ENCODE measurements at regions not wholly inside any gene's neighbourhood (a gene's known extent, or its start where the extent isn't known, plus 50 kb on each side); places are given as distances from the start of the nearest gene placed in this dataset.

DNA sequence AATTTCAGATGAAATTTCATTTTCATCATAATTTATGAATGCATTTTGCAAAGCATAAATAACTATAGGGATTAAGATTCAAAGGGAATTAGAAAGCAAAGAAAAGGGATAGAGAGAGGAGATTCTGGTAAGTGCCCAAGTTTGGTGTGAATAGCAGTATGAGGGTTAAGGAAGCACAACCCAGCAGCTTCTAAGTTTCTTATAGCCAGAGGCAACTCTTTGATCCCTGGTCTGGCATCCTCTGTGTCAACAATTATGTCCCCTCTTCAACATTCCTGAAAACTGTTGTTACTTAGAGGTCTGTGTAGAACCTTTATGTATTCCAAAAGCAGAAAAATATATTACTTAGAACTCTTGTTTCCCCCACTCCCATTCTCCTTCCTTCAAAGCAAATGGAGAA is 171.6 kb upstream of the SATB2 start (continued):
- no peak for TF ChIP-seq SIN3A (IDR thresholded peaks at IDR 0.05; ENCODE audit: low read depth, low read length)
- no peak for TF ChIP-seq BACH1 (IDR thresholded peaks at IDR 0.05; ENCODE audit: borderline replicate concordance)
- no peak for TF ChIP-seq SREBF1 (IDR thresholded peaks at IDR 0.05; ENCODE audit: low read length)
- TF ChIP-seq RFX5 (IDR thresholded peaks at IDR 0.05; ENCODE audit: low read depth, low read length) = no peak
- TF ChIP-seq TCF7 (IDR thresholded peaks at IDR 0.05; ENCODE audit: borderline replicate concordance) = no peak
- TF ChIP-seq EZH2 (IDR thresholded peaks at IDR 0.05; ENCODE audit: borderline replicate concordance, control insufficient read depth, low read depth, low read length) = no peak
- TF ChIP-seq, protein P1, sequence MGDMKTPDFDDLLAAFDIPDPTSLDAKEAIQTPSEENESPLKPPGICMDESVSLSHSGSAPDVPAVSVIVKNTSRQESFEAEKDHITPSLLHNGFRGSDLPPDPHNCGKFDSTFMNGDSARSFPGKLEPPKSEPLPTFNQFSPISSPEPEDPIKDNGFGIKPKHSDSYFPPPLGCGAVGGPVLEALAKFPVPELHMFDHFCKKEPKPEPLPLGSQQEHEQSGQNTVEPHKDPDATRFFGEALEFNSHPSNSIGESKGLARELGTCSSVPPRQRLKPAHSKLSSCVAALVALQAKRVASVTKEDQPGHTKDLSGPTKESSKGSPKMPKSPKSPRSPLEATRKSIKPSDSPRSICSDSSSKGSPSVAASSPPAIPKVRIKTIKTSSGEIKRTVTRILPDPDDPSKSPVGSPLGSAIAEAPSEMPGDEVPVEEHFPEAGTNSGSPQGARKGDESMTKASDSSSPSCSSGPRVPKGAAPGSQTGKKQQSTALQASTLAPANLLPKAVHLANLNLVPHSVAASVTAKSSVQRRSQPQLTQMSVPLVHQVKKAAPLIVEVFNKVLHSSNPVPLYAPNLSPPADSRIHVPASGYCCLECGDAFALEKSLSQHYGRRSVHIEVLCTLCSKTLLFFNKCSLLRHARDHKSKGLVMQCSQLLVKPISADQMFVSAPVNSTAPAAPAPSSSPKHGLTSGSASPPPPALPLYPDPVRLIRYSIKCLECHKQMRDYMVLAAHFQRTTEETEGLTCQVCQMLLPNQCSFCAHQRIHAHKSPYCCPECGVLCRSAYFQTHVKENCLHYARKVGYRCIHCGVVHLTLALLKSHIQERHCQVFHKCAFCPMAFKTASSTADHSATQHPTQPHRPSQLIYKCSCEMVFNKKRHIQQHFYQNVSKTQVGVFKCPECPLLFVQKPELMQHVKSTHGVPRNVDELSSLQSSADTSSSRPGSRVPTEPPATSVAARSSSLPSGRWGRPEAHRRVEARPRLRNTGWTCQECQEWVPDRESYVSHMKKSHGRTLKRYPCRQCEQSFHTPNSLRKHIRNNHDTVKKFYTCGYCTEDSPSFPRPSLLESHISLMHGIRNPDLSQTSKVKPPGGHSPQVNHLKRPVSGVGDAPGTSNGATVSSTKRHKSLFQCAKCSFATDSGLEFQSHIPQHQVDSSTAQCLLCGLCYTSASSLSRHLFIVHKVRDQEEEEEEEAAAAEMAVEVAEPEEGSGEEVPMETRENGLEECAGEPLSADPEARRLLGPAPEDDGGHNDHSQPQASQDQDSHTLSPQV (IDR thresholded peaks at IDR 0.05) = no peak
- no peak for TF ChIP-seq ZBED1 (IDR thresholded peaks at IDR 0.05; ENCODE audit: borderline replicate concordance)

- DNase-seq (ENCODE audit: low read depth, low spot score) (no peak), ATAC-seq (no peak), FAIRE-seq (no peak)
- Histone ChIP-seq H3K4me2 (ENCODE audit: control insufficient read depth, insufficient read depth) (no peak overlapping the region), H2AFZ (ENCODE audit: control insufficient read depth, low read depth, low read length) (no peak overlapping the region), H4K20me1 (ENCODE audit: control insufficient read depth, insufficient read depth) (no peaks in the 10 kb centered on the region; the same call in 1 of the 2 replicates), H3K4me1 (ENCODE audit: control insufficient read depth, insufficient read depth, low read length) (no peaks in the 10 kb centered on the region), H3K9me3 (replicated peaks; ENCODE audit: control insufficient read depth, insufficient read depth, low read length) (no peaks in the 10 kb centered on the region), H3K9ac (ENCODE audit: control insufficient read depth, insufficient read depth, low read length) (no peak overlapping the region), H3K27ac (ENCODE audit: control insufficient read depth, insufficient read depth) (no peak overlapping the region), H3K4me3 (no peak overlapping the region), H3K36me3 (ENCODE audit: control insufficient read depth in 2 of 2, insufficient read depth in 2 of 2, low read length in 1 of 2) (no peaks in the 10 kb centered on the region), H3K27me3 (replicated peaks in 1 of 2; ENCODE audit: control insufficient read depth in 2 of 2, insufficient read depth in 2 of 2, low read length in 1 of 2) (no peaks in the 10 kb centered on the region), H3K79me2 (ENCODE audit: control insufficient read depth, insufficient read depth, low read length) (no peaks in the 10 kb centered on the region)
- in situ Hi-C loops (cut with MboI) (no loop called here), intact Hi-C loops (cut with micrococcal nuclease; ENCODE audit: unreplicated experiment) (no loop called here)
- RAD21 ChIA-PET (ENCODE audit: unreplicated experiment) = no interaction called here
- CTCF ChIA-PET = no interaction called here
- POLR2A ChIA-PET = no interaction called here
- WGBS (ENCODE audit: insufficient coverage, insufficient replicate concordance, low lambda C conversion rate, missing lambda C conversion rate) = 0% methylated on average over 3 of the region's 3 CpGs
- BruUV-seq (replicated peaks) = no TSS peak
- SMC1A ChIA-PET (ENCODE audit: uncharacterized antibody, unreplicated experiment) = no interaction called here
- TF ChIP-seq CHD2 (IDR thresholded peaks at IDR 0.05; ENCODE audit: borderline replicate concordance, low read depth, low read length) = no peak
- no peak for TF ChIP-seq MTA3 (IDR thresholded peaks at IDR 0.05; ENCODE audit: borderline replicate concordance, low read length)
- TF ChIP-seq NKRF (conservative IDR thresholded peaks at IDR 0.05) = no peak
- no peak for TF ChIP-seq ZBED1 (IDR thresholded peaks at IDR 0.05; ENCODE audit: borderline replicate concordance)
- TF ChIP-seq BHLHE40 (IDR thresholded peaks at IDR 0.05; ENCODE audit: borderline replicate concordance in 1 of 2, low read depth in 2 of 2, low read length in 1 of 2) = no peak
- TF ChIP-seq, protein P2, sequence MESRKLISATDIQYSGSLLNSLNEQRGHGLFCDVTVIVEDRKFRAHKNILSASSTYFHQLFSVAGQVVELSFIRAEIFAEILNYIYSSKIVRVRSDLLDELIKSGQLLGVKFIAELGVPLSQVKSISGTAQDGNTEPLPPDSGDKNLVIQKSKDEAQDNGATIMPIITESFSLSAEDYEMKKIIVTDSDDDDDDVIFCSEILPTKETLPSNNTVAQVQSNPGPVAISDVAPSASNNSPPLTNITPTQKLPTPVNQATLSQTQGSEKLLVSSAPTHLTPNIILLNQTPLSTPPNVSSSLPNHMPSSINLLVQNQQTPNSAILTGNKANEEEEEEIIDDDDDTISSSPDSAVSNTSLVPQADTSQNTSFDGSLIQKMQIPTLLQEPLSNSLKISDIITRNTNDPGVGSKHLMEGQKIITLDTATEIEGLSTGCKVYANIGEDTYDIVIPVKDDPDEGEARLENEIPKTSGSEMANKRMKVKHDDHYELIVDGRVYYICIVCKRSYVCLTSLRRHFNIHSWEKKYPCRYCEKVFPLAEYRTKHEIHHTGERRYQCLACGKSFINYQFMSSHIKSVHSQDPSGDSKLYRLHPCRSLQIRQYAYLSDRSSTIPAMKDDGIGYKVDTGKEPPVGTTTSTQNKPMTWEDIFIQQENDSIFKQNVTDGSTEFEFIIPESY (IDR thresholded peaks at IDR 0.05) = no peak
Observed at GRCh38 chr2:199627417-199627816, 169.7 kb upstream of the SATB2 start.
